IPS DF 6.9 (cell line): ENCODE measurements at regions not wholly inside any gene's neighbourhood (a gene's known extent, or its start where the extent isn't known, plus 50 kb on each side); places are given as distances from the start of the nearest gene placed in this dataset.

Source experiments
- DNase-seq: peaks from one replicate; pipeline ENCODE4 v3.0.0-alpha.2; 2013; ENCODE audit warnings: low read depth, low spot score
- H3K27ac ChIP-seq: one replicate; pipeline ENCODE4 v1.5.1; 2013; ENCODE audit warnings: low read length, control low read depth
- H3K27me3 ChIP-seq: 2 replicates; pipeline ENCODE4 v1.6.1; 2013; ENCODE audit warnings: mild to moderate bottlenecking, low read length; ENCODE audit not compliant: control insufficient read depth, insufficient read depth
- H3K36me3 ChIP-seq: 2 replicates; pipeline ENCODE4 v1.6.1; 2013; ENCODE audit warnings: low read length; ENCODE audit not compliant: control insufficient read depth, insufficient read depth
- H3K4me1 ChIP-seq: 2 replicates; pipeline ENCODE4 v1.6.1; 2013; ENCODE audit warnings: low read length; ENCODE audit not compliant: control insufficient read depth, insufficient read depth
- H3K4me3 ChIP-seq: 2 replicates; pipeline ENCODE4 v1.5.1; 2013; ENCODE audit warnings: mild to moderate bottlenecking, low read length
- H3K9me3 ChIP-seq: 2 replicates; pipeline ENCODE4 v1.6.1; 2013; ENCODE audit warnings: low read length, inconsistent platforms; ENCODE audit not compliant: control insufficient read depth, insufficient read depth
- WGBS: extraction: QIAGEN DNeasy Blood & Tissue Kit; methylation state at CpG from one replicate; pipeline ENCODE4 v1.1.7; 2013; ENCODE audit warnings: mixed read lengths, missing lambda C conversion rate; ENCODE audit not compliant: insufficient read length, insufficient coverage; 5-methylcytosine and 5-hydroxymethylcytosine counted together

GRCh38 chr22:48802576-48802975 lies 1025.1 kb downstream of the BRD1 start:
- Histone ChIP-seq H3K4me1 (no peaks in the 10 kb centered on the region), H3K27me3 (no peaks in the 10 kb centered on the region), H3K9me3 (peaks cover 42% of the 10 kb centered on the region), H3K4me3 (no peak overlapping the region), H3K27ac (no peak overlapping the region), H3K36me3 (no peaks in the 10 kb centered on the region; the same call in 1 of the 2 replicates)
- no CpG with 5 or more reads among the region's 19 CpGs for WGBS
- DNase-seq, result no peak

- Histone ChIP-seq H3K9me3 (peaks cover 39% of the 10 kb centered on the region), H3K27me3 (no peaks in the 10 kb centered on the region), H3K4me3 (no peak overlapping the region), H3K36me3 (no peaks in the 10 kb centered on the region; the same call in 1 of the 2 replicates), H3K27ac (no peak overlapping the region), H3K4me1 (no peaks in the 10 kb centered on the region)
- WGBS, result 100% methylated on average over 3 of the region's 14 CpGs
- DNase-seq, result no peak
Observed at GRCh38 chr22:48800886-48801607, 1026.6 kb downstream of the BRD1 start.

- peaks cover 42% of the 10 kb centered on the region for H3K9me3 ChIP-seq
Observed at GRCh38 chr22:48800036-48800885, 1027.4 kb downstream of the BRD1 start.

GRCh38 chr22:48799227-48799970 lies 1028.3 kb downstream of the BRD1 start:
- no peak for DNase-seq
- no CpG with 5 or more reads among the region's 18 CpGs for WGBS
- Histone ChIP-seq H3K9me3 (peaks cover 39% of the 10 kb centered on the region), H3K27ac (no peak overlapping the region), H3K27me3 (no peaks in the 10 kb centered on the region), H3K36me3 (no peaks in the 10 kb centered on the region; the same call in 1 of the 2 replicates), H3K4me3 (no peak overlapping the region), H3K4me1 (no peaks in the 10 kb centered on the region)

More at GRCh38 chr22:48800036-48800885, 1027.4 kb downstream of the BRD1 start:
- no peaks in the 10 kb centered on the region; the same call in 1 of the 2 replicates for H3K36me3 ChIP-seq
- H3K27ac ChIP-seq, result no peak overlapping the region
- no peak overlapping the region for H3K4me3 ChIP-seq
- no peaks in the 10 kb centered on the region for H3K27me3 ChIP-seq
- DNase-seq, result no peak
- H3K4me1 ChIP-seq, result no peaks in the 10 kb centered on the region
- WGBS, result no CpG with 5 or more reads among the region's 23 CpGs

GRCh38 chr22:48798281-48799226 lies 1029.1 kb downstream of the BRD1 start:
- H3K27me3 ChIP-seq, result no peaks in the 10 kb centered on the region
- no CpG with 5 or more reads among the region's 31 CpGs for WGBS
- H3K36me3 ChIP-seq, result no peaks in the 10 kb centered on the region; the same call in 1 of the 2 replicates
- DNase-seq, result no peak
- H3K4me3 ChIP-seq, result no peak overlapping the region
- H3K27ac ChIP-seq, result no peak overlapping the region
- peaks cover 34% of the 10 kb centered on the region for H3K9me3 ChIP-seq
- H3K4me1 ChIP-seq, result no peaks in the 10 kb centered on the region

- peaks cover 28% of the 10 kb centered on the region for H3K9me3 ChIP-seq
- no peaks in the 10 kb centered on the region for H3K27me3 ChIP-seq
- no peaks in the 10 kb centered on the region for H3K4me1 ChIP-seq
- no peak for DNase-seq
- H3K36me3 ChIP-seq, result no peaks in the 10 kb centered on the region
- no CpG with 5 or more reads among the region's 8 CpGs for WGBS
- H3K4me3 ChIP-seq, result no peak overlapping the region
- H3K27ac ChIP-seq, result no peak overlapping the region
Observed at GRCh38 chr22:48797731-48798130, 1029.9 kb downstream of the BRD1 start.

GRCh38 chr22:48796310-48797015 lies 1031.2 kb downstream of the BRD1 start:
- no peaks in the 10 kb centered on the region for H3K27me3 ChIP-seq
- H3K4me3 ChIP-seq, result no peak overlapping the region
- DNase-seq, result no peak
- H3K4me1 ChIP-seq, result no peaks in the 10 kb centered on the region
- H3K36me3 ChIP-seq, result no peaks in the 10 kb centered on the region
- no CpG with 5 or more reads among the region's 14 CpGs for WGBS
- H3K9me3 ChIP-seq, result peaks cover 25% of the 10 kb centered on the region
- H3K27ac ChIP-seq, result no peak overlapping the region

GRCh38 chr22:48795664-48796063 lies 1032.0 kb downstream of the BRD1 start:
- H3K9me3 ChIP-seq, result peaks cover 23% of the 10 kb centered on the region
- no peak overlapping the region for H3K27ac ChIP-seq
- no peak overlapping the region for H3K4me3 ChIP-seq
- H3K36me3 ChIP-seq, result no peaks in the 10 kb centered on the region
- no peaks in the 10 kb centered on the region for H3K4me1 ChIP-seq
- no peaks in the 10 kb centered on the region for H3K27me3 ChIP-seq
- DNase-seq, result no peak
- WGBS, result no CpG with 5 or more reads among the region's 2 CpGs

GRCh38 chr22:48794906-48795305 lies 1032.8 kb downstream of the BRD1 start:
- Histone ChIP-seq H3K4me3 (no peak overlapping the region), H3K27me3 (no peaks in the 10 kb centered on the region), H3K27ac (no peak overlapping the region), H3K9me3 (peaks cover 19% of the 10 kb centered on the region), H3K36me3 (no peaks in the 10 kb centered on the region), H3K4me1 (no peaks in the 10 kb centered on the region)
- no CpG with 5 or more reads among the region's 7 CpGs for WGBS
- DNase-seq, result no peak
